ENCODE measurements at regions not wholly inside any gene's neighbourhood (a gene's known extent, or its start where the extent isn't known, plus 50 kb on each side); places are given as distances from the start of the nearest gene placed in this dataset.

GRCh38 chr2:15059870-15060512 is 427.5 kb downstream of the LRATD1 start:
- TF ChIP-seq CTCF (IDR thresholded peaks at IDR 0.05; ENCODE audit: control insufficient read depth, extremely low read depth, insufficient read depth): no peak
- H3K4me3 ChIP-seq (ENCODE audit: low read depth, low read length): no peak overlapping the region
- DNase-seq (ENCODE audit: low read depth): no peak

GRCh38 chr2:15061268-15061667 is 428.8 kb downstream of the LRATD1 start:
- no peak overlapping the region for H3K4me3 ChIP-seq (ENCODE audit: low read depth, low read length)
- no peak for DNase-seq (ENCODE audit: low read depth)
- no peak for TF ChIP-seq CTCF (IDR thresholded peaks at IDR 0.05; ENCODE audit: control insufficient read depth, extremely low read depth, insufficient read depth)

- no peak for DNase-seq (ENCODE audit: low read depth)
- no peak for TF ChIP-seq CTCF (IDR thresholded peaks at IDR 0.05; ENCODE audit: control insufficient read depth, extremely low read depth, insufficient read depth)
These were observed 433.6 kb downstream of the LRATD1 start for GRCh38 chr2:15066138-15066537.

GRCh38 chr2:15069149-15069548 is 436.6 kb downstream of the LRATD1 start:
- TF ChIP-seq CTCF (IDR thresholded peaks at IDR 0.05; ENCODE audit: control insufficient read depth, extremely low read depth, insufficient read depth): no peak
- no peak overlapping the region for H3K4me3 ChIP-seq (ENCODE audit: low read depth, low read length)
- DNase-seq (ENCODE audit: low read depth): no peak

More at GRCh38 chr2:15066138-15066537, 433.6 kb downstream of the LRATD1 start:
- H3K4me3 ChIP-seq (ENCODE audit: low read depth, low read length): no peak overlapping the region

GRCh38 chr2:15072836-15073235 is 440.3 kb downstream of the LRATD1 start:
- DNase-seq (ENCODE audit: low read depth): no peak
- TF ChIP-seq CTCF (IDR thresholded peaks at IDR 0.05; ENCODE audit: control insufficient read depth, extremely low read depth, insufficient read depth): no peak

GRCh38 chr2:15073664-15074063 is 441.1 kb downstream of the LRATD1 start:
- DNase-seq (ENCODE audit: low read depth): no peak
- TF ChIP-seq CTCF (IDR thresholded peaks at IDR 0.05; ENCODE audit: control insufficient read depth, extremely low read depth, insufficient read depth): no peak
- no peak overlapping the region for H3K4me3 ChIP-seq (ENCODE audit: low read depth, low read length)

More at GRCh38 chr2:15072836-15073235, 440.3 kb downstream of the LRATD1 start:
- H3K4me3 ChIP-seq (ENCODE audit: low read depth, low read length): no peak overlapping the region

GRCh38 chr2:15074319-15074718 is 441.8 kb downstream of the LRATD1 start:
- TF ChIP-seq CTCF (IDR thresholded peaks at IDR 0.05; ENCODE audit: control insufficient read depth, extremely low read depth, insufficient read depth): no peak
- DNase-seq (ENCODE audit: low read depth): no peak
- H3K4me3 ChIP-seq (ENCODE audit: low read depth, low read length): no peak overlapping the region
